Hepatocyte (in vitro differentiated cells): ENCODE measurements at regions not wholly inside any gene's neighbourhood (a gene's known extent, or its start where the extent isn't known, plus 50 kb on each side); places are given as distances from the start of the nearest gene placed in this dataset.
"Not testable (repeated sequence)": the region's sequence is repeated elsewhere in the genome, so short reads cannot be mapped to it uniquely, and the experiment has no call there.

Experiments
- DNase-seq: peaks from one replicate; pipeline ENCODE4 v3.0.0-alpha.2; 2016; ENCODE audit warnings: low spot score
- H2AFZ ChIP-seq: fragments of 200-600 bp; sonication (generic); 2 replicates; pipeline ENCODE4 v1.6.0; 2016; ENCODE audit warnings: antibody characterized with exemption, mild to moderate bottlenecking
- H3K27ac ChIP-seq: fragments of 200-600 bp; sonication (generic); 2 replicates; pipeline ENCODE4 v1.5.1; 2016; ENCODE audit warnings: mild to moderate bottlenecking
- H3K27me3 ChIP-seq: fragments of 200-600 bp; sonication (generic); 2 replicates; pipeline ENCODE4 v1.6.1; 2016
- H3K36me3 ChIP-seq: fragments of 200-600 bp; sonication (generic); replicated peaks from 2 replicates; pipeline ENCODE4 v1.5.1; 2016; ENCODE audit warnings: low read depth; ENCODE audit not compliant: insufficient read depth
- H3K4me1 ChIP-seq: fragments of 200-600 bp; sonication (generic); 2 replicates; pipeline ENCODE4 v1.5.1; 2016; ENCODE audit warnings: mild to moderate bottlenecking, moderate library complexity; ENCODE audit not compliant: insufficient read depth
- H3K4me2 ChIP-seq: fragments of 200-600 bp; sonication (generic); 2 replicates; pipeline ENCODE4 v1.6.0; 2016
- H3K4me3 ChIP-seq: fragments of 200-600 bp; sonication (generic); 2 replicates; pipeline ENCODE4 v1.5.1; 2016; ENCODE audit warnings: mild to moderate bottlenecking
- H3K79me2 ChIP-seq: fragments of 200-600 bp; sonication (generic); 2 replicates; pipeline ENCODE4 v1.6.0; 2017; ENCODE audit warnings: mild to moderate bottlenecking
- H3K9me2 ChIP-seq: fragments of 200-600 bp; sonication (generic); replicated peaks from 2 replicates; pipeline ENCODE4 v1.6.0; 2017; ENCODE audit warnings: mild to moderate bottlenecking; ENCODE audit not compliant: insufficient read depth
- H3K9me3 ChIP-seq: fragments of 200-600 bp; sonication (generic); 2 replicates; pipeline ENCODE4 v1.5.1; 2016; ENCODE audit warnings: low read depth, mild to moderate bottlenecking
- H4K20me1 ChIP-seq: fragments of 200-600 bp; sonication (generic); 2 replicates; pipeline ENCODE4 v1.6.0; 2016; ENCODE audit warnings: mild to moderate bottlenecking; ENCODE audit not compliant: insufficient read depth, poor library complexity, severe bottlenecking
- EZH2 ChIP-seq: fragments of 200-600 bp; sonication (generic); IDR thresholded peaks from 2 replicates; pipeline ENCODE4 v1.6.1; 2016; ENCODE audit warnings: antibody characterized with exemption, mild to moderate bottlenecking, borderline replicate concordance
- EZH2phosphoT487 ChIP-seq: fragments of 200-600 bp; sonication (generic); IDR thresholded peaks from one replicate; pipeline ENCODE4 v1.6.1; 2018; ENCODE audit warnings: antibody characterized with exemption, mild to moderate bottlenecking, low read depth, moderate library complexity; ENCODE audit not compliant: unreplicated experiment, severe bottlenecking
- WGBS: methylation state at CpG from one replicate; pipeline ENCODE4 v1.1.6; 2016; ENCODE audit warnings: low lambda C conversion rate; ENCODE audit errors: missing lambda C conversion rate; 5-methylcytosine and 5-hydroxymethylcytosine counted together
- TF ChIP-seq, protein P1 (sequence below): fragments of 200-600 bp; sonication (generic); IDR thresholded peaks from 2 replicates; pipeline ENCODE4 v1.5.1; 2016; ENCODE audit warnings: antibody characterized with exemption, mild to moderate bottlenecking; ENCODE audit not compliant: poor library complexity

DNA sequence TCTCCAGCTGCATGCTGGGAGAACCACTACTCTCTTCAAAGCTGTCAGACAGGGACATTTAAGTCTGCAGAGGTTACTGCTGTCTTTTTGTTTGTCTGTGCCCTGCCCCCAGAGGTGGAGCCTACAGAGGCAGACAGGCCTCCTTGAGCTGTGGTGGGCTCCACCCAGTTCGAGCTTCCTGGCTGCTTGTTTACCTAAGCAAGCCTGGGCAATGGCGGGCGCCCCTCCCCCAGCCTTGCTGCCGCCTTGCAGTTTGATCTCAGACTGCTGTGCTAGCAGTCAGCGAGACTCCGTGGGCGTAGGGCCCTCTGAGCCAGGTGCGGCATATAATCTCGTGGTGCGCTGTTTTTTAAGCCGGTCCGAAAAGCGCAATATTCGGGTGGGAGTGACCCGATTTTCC lies 215.0 kb downstream of the STIM2 start:
- not testable (repeated sequence) for H3K9me3 ChIP-seq, H3K36me3 ChIP-seq, H3K9me2 ChIP-seq, H3K4me3 ChIP-seq, H2AFZ ChIP-seq, H4K20me1 ChIP-seq, H3K4me1 ChIP-seq, H3K27me3 ChIP-seq, H3K79me2 ChIP-seq, H3K4me2 ChIP-seq, H3K27ac ChIP-seq, DNase-seq
- WGBS = 70% methylated on average over 15 of the region's 15 CpGs

DNA sequence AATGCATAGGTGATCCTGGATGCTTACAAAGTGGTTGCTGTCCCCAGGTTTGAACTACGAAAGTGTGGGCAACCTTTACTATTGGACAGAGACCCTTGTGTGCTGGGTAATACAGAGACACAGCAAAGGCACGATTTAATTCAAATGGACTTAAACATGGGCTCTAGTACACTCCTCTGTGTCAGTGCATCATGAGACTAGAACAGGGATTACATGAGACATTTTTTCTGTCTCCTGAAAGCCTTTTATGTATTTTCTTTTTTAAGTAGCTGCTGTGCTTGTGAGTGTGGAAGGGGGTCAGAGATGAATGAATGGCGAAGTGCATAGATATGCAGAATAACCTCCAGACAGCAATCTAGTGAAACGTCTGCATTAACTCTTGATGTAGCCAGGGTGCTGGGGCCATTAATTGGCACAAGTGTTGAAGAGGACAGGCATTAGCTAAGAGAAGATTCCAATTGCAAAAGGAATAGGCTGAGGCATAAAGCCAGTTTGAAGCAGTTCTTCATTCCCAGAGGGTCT lies 218.4 kb downstream of the STIM2 start:
- H3K9me3 ChIP-seq = no peaks in the 10 kb centered on the region
- H4K20me1 ChIP-seq = no peaks in the 10 kb centered on the region
- H2AFZ ChIP-seq = no peak overlapping the region
- TF ChIP-seq EZH2 (no peak), EZH2phosphoT487 (no peak)
- TF ChIP-seq, protein P1, sequence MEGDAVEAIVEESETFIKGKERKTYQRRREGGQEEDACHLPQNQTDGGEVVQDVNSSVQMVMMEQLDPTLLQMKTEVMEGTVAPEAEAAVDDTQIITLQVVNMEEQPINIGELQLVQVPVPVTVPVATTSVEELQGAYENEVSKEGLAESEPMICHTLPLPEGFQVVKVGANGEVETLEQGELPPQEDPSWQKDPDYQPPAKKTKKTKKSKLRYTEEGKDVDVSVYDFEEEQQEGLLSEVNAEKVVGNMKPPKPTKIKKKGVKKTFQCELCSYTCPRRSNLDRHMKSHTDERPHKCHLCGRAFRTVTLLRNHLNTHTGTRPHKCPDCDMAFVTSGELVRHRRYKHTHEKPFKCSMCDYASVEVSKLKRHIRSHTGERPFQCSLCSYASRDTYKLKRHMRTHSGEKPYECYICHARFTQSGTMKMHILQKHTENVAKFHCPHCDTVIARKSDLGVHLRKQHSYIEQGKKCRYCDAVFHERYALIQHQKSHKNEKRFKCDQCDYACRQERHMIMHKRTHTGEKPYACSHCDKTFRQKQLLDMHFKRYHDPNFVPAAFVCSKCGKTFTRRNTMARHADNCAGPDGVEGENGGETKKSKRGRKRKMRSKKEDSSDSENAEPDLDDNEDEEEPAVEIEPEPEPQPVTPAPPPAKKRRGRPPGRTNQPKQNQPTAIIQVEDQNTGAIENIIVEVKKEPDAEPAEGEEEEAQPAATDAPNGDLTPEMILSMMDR = no peak
- no peak for DNase-seq
- no peaks in the 10 kb centered on the region for H3K4me1 ChIP-seq
- H3K27me3 ChIP-seq = peaks cover 17% of the 10 kb centered on the region
- no peaks in the 10 kb centered on the region for H3K79me2 ChIP-seq
- 53% methylated on average over 4 of the region's 4 CpGs for WGBS
- no peaks in the 10 kb centered on the region for H3K9me2 ChIP-seq
- H3K27ac ChIP-seq = no peak overlapping the region
- no peak overlapping the region for H3K4me3 ChIP-seq
- no peak overlapping the region for H3K4me2 ChIP-seq
- H3K36me3 ChIP-seq = no peaks in the 10 kb centered on the region

DNA sequence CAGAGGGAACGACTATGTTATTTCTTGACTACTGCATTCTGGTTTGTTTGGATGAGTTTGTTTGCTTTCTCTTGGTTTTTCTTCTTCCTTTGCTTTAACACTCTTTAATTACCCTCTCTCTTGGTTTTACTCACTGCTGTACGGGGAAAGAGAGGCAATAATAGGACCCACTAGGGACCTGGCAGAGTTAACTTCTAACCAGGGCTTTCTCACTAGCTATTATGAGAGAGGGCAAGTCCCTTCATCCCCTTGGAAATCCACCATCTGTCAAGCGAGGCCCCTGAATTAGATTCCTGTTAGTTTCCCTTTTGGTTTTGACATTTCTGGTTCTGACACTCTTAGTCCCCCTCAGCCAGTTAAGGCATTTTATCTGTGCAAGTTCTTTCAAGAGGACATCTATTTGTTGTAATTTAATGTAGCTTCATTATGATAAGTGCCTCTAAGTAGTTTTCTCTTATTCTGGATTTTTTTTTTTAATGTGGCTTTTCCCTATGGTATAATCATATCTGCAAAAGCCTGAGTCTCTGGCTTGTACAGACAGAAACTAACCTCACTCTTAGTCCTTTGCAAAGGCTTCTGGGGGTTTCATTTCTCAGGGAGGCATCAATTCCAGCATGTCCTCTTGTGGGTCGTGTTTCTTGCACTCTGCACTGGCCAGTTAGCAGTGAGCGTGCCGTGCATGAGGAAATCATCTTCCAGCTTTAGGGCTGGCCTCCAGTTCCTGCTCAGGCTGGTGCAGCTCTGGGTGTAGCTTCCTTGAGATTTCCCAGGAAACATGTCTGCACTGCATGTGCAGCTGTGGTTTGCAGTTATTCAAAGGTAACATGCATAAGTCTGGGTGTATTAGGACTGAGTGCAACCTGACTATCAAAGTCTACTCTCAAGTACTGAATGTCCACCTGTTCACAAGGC lies 221.3 kb downstream of the STIM2 start:
- whole genome bisulfite sequencing = 62% methylated on average over 6 of the region's 6 CpGs
- H3K9me2 ChIP-seq = no peaks in the 10 kb centered on the region
- no peaks in the 10 kb centered on the region for H4K20me1 ChIP-seq
- no peak for DNase-seq
- H3K4me1 ChIP-seq = peaks cover 8% of the 10 kb centered on the region
- H3K79me2 ChIP-seq = no peaks in the 10 kb centered on the region
- no peak overlapping the region for H3K4me3 ChIP-seq
- TF ChIP-seq, protein P1 = no peak
- TF ChIP-seq EZH2 (no peak), EZH2phosphoT487 (no peak)
- no peak overlapping the region for H3K4me2 ChIP-seq
- H3K27me3 ChIP-seq = peaks cover 47% of the 10 kb centered on the region
- no peaks in the 10 kb centered on the region for H3K9me3 ChIP-seq
- no peak overlapping the region for H3K27ac ChIP-seq
- H3K36me3 ChIP-seq = no peaks in the 10 kb centered on the region
- no peak overlapping the region for H2AFZ ChIP-seq

DNA sequence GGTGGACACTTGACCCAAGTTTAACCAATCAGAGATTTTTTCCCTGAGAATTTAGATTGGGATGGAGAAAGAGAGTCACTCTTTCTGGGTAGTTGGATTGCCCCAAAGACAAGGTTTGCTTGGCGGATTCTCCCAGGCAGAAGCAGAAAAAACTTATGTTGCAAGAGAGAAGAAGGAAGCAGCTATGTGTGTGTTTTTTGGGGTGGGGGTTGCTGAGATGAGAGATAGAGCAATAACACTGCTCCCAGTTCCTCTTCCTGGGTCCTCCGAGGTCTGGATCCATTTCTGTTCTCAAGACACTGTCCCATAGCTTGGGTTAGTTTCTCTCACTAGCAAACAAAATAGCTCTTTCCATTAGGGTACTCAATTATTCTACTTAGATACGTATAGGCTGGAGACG lies 222.1 kb downstream of the STIM2 start:
- no peak overlapping the region for H2AFZ ChIP-seq
- no peak overlapping the region for H3K4me2 ChIP-seq
- TF ChIP-seq, protein P1 = no peak
- TF ChIP-seq EZH2 (no peak), EZH2phosphoT487 (no peak)
- no peak overlapping the region for H3K4me3 ChIP-seq
- no peaks in the 10 kb centered on the region for H3K9me2 ChIP-seq
- no peaks in the 10 kb centered on the region for H4K20me1 ChIP-seq
- peaks cover 8% of the 10 kb centered on the region for H3K4me1 ChIP-seq
- no peaks in the 10 kb centered on the region for H3K79me2 ChIP-seq
- H3K9me3 ChIP-seq = no peaks in the 10 kb centered on the region
- H3K36me3 ChIP-seq = no peaks in the 10 kb centered on the region
- peaks cover 54% of the 10 kb centered on the region for H3K27me3 ChIP-seq
- 99% methylated on average over 4 of the region's 4 CpGs for WGBS
- DNase-seq = no peak
- no peak overlapping the region for H3K27ac ChIP-seq
